ENCODE measurements at regions not wholly inside any gene's neighbourhood (a gene's known extent, or its start where the extent isn't known, plus 50 kb on each side); places are given as distances from the start of the nearest gene placed in this dataset.

- TF ChIP-seq CTCF (IDR thresholded peaks at IDR 0.05; ENCODE audit: borderline replicate concordance, extremely low read depth, low read length, poor library complexity, severe bottlenecking) (no peak), EZH2 (IDR thresholded peaks at IDR 0.05; ENCODE audit: borderline replicate concordance, low read depth, low read length, severe bottlenecking) (no peak)
Observed at GRCh38 chr2:11989354-11989703, 242.9 kb downstream of the LPIN1 start.
